RWPE1 (cell line): ENCODE measurements at regions not wholly inside any gene's neighbourhood (a gene's known extent, or its start where the extent isn't known, plus 50 kb on each side); places are given as distances from the start of the nearest gene placed in this dataset.

Source experiments
- CTCF ChIA-PET: fragments of 350-600 bp; sonication (Branson Sonifier 250); formaldehyde crosslinking; extraction: SDS; loops from one replicate; lab custom pipeline; 2021; lab: Yijun Ruan, JAX
- POLR2A ChIA-PET: fragments of 400-600 bp; formaldehyde crosslinking; extraction: SDS; loops from one replicate; lab custom pipeline; 2020; ENCODE audit warnings: antibody characterized with exemption; ENCODE audit not compliant: low non-redundant PET; lab: Yijun Ruan, JAX
- DNase-seq: peaks from one replicate; pipeline ENCODE4 v3.0.0; 2012; ENCODE audit warnings: low spot score
- H3K27ac ChIP-seq: fragments of 450-650 bp; 2 replicates; pipeline ENCODE4 v1.5.1; 2017
- TF ChIP-seq, protein P1 (sequence below): fragments of 450-650 bp; conservative IDR thresholded peaks from 2 replicates; pipeline ENCODE4 v1.5.1; 2017; ENCODE audit warnings: low read depth, mild to moderate bottlenecking

- TF ChIP-seq, protein P1, sequence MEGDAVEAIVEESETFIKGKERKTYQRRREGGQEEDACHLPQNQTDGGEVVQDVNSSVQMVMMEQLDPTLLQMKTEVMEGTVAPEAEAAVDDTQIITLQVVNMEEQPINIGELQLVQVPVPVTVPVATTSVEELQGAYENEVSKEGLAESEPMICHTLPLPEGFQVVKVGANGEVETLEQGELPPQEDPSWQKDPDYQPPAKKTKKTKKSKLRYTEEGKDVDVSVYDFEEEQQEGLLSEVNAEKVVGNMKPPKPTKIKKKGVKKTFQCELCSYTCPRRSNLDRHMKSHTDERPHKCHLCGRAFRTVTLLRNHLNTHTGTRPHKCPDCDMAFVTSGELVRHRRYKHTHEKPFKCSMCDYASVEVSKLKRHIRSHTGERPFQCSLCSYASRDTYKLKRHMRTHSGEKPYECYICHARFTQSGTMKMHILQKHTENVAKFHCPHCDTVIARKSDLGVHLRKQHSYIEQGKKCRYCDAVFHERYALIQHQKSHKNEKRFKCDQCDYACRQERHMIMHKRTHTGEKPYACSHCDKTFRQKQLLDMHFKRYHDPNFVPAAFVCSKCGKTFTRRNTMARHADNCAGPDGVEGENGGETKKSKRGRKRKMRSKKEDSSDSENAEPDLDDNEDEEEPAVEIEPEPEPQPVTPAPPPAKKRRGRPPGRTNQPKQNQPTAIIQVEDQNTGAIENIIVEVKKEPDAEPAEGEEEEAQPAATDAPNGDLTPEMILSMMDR: no peak
- CTCF ChIA-PET: no interaction called here
- DNase-seq: no peak
- no peak overlapping the region for H3K27ac ChIP-seq
- POLR2A ChIA-PET: no interaction called here
Measured at GRCh38 chr13:84525865-84526264, 643.6 kb upstream of the SLITRK1 start.

- H3K27ac ChIP-seq: no peak overlapping the region
- DNase-seq: no peak
- ChIA-PET POLR2A (interaction anchor here (0.7 kb wide), 1 partner anchor 11 kb away, joined by 3 read pairs; no protein-coding TSS in a partner anchor), CTCF (interaction anchor here (0.8 kb wide), 1 partner anchor 347 kb away, joined by 4 read pairs; no protein-coding TSS in a partner anchor)
- TF ChIP-seq, protein P1: no peak
Measured at GRCh38 chr13:84524586-84524985, 642.3 kb upstream of the SLITRK1 start.

GRCh38 chr13:84500016-84500415 lies 617.7 kb upstream of the SLITRK1 start:
- CTCF ChIA-PET: no interaction called here
- TF ChIP-seq, protein P1: no peak
- no peak for DNase-seq
- no peak overlapping the region for H3K27ac ChIP-seq
- POLR2A ChIA-PET: no interaction called here

DNA sequence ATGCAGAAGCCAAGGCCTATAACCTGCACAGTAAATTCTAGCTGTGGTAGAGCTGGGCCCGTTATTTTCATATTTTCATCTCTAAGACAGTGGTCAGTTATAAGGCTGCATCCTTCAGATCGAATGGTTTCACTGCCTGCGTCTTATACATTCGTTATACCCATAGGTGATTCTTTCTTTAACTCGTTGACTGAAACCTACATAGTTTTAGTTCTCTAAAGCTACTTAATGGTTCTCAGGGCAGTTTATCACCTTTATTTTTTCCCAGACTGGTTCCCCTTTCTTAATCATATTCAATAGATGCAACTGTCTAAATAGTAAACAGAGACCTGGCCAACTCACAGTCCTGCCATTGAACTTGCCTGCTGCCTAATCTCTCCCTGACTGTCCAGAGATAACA lies 615.3 kb upstream of the SLITRK1 start:
- POLR2A ChIA-PET: no interaction called here
- H3K27ac ChIP-seq: no peak overlapping the region
- no peak for DNase-seq
- TF ChIP-seq, protein P1: no peak
- CTCF ChIA-PET: no interaction called here

- ChIA-PET POLR2A (no interaction called here), CTCF (no interaction called here)
- TF ChIP-seq, protein P1: no peak
- DNase-seq: no peak
- H3K27ac ChIP-seq: no peak overlapping the region
Measured at GRCh38 chr13:84491952-84492351, 609.7 kb upstream of the SLITRK1 start.

DNA sequence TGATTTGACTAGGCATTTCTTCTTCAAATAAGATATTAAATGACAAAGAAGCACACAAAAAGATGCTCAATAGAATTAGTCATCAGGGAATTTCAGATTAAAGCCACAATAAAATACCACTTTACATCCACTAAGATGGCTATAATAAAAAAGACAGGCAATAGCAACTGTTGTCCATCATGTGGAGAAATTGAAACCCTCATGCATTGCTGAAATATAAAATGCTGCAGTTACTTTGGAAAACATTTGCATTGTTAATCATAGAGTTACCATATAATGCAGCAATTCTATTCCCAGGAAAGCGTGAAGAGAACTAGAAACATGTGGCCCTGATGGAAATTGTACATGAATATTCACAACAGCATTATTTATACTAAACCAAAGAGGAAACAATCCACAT lies 605.5 kb upstream of the SLITRK1 start:
- no peak for DNase-seq
- ChIA-PET POLR2A (no interaction called here), CTCF (no interaction called here)
- TF ChIP-seq, protein P1: no peak
- H3K27ac ChIP-seq: no peak overlapping the region
